Forelimb muscle (tissue), 1 donor: ENCODE measurements at regions not wholly inside any gene's neighbourhood (a gene's known extent, or its start where the extent isn't known, plus 50 kb on each side); places are given as distances from the start of the nearest gene placed in this dataset.

Experiments used
- DNase-seq: peaks from one replicate; pipeline ENCODE4 v3.0.0-alpha.2; 2013; ENCODE audit warnings: low read depth

DNA sequence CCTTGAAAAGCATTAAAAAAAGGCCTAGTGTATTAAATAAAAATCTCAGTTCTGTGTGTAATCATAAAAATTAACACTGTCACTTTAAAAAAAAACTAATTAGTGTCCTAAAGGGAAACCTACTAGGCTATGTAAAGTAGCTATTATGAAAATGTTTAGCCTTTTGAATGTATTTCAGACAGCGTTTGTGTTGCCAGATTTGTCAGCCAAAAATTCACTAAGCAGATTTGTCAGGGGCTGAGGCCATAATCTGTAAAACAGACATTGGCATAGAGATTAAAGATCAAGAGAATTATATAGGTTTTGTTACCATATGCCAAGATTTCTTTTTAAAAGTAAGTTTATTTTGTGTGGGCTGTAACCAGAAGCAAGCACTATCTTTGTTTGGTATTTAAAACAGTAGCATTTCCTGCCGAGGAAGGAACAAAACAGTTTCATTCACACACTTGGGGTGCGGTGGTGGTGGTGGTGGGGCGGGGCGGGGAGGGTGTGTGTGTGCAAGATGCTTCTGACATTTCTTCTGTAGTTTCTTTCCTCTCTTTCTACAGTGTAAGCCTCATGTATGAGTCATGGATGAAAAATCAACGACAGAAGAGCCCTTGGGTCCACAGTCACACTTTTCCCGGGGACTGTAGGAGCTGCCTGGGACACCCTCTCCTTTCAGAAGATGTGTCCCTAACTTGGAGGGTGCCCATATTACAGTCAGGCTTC lies 328.5 kb upstream of the FANCL start:
- DNase-seq = no peak

DNA sequence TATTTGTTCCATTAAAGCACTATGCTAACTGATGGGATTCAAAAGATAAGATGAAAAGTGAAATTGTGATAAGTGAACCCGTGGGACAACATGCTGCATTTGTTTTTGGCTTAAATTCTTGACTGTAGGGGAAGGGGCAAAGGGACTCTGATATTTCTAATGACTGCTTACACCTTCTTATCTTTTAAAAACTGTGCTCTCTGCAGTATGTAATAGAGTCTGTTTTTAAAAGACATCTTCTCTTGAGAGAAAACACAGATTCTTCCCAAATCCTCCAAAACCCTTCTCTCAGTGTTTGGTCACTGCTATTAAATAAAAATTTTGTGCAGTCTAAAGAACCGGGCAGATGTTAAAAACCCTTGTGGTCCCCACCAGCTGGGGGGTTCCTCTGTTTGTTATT lies 327.8 kb upstream of the FANCL start:
- no peak for DNase-seq

DNA sequence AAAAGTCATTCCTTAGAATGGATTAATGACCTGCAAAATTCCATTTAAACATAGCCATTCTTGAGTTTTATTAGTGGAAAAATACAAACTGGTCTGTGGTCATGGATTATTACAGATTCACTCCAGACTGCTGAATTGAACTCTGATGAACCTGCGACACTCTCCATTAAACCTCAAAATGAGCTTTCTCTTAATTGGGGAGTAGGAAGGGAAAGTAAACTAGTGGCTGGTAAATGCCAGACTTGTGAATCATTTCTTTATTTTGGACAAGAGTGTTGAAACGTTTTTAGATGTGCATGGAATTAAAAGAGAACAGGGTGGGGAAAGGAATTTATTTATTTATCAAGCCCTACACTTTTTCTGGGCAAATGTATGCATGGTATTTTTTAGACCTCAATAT lies 321.2 kb upstream of the FANCL start:
- no peak for DNase-seq

DNA sequence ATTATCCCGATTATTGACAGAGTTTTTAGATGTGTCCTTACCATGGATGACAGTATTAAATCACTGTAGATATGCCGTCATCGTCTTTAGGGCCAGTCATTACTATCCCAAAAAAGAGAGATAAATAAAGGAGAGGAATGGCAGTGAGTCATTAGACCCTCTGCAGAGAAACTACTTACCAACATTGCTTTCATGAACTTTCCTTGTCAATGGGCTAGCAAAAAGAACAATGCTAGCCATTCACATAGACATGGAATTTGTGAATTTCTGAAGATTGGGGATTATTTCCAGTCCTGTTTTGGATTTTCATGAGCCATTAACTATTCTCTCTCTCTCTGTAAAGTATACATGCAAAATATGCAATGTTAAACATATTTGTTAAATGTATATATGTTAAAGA lies 319.4 kb upstream of the FANCL start:
- no peak for DNase-seq

DNA sequence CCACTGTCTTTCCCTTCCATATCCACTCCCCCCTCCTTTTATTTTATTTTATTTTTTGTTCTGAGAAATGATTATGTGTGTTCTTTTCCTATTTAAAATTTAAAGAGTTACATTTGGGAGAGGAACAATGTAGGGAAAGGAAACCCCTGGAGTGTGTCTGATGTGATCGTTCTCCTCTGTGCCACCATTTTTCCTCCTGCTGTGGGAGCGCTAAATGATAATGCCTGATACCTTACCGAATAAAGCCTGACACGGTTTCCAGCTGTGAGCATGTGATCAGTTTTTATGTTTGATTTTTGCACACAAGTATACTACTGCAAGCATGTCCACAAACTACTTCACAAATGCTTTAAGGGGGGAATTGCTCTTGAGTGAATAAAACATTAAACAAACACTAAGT lies 317.8 kb upstream of the FANCL start:
- DNase-seq = no peak

DNA sequence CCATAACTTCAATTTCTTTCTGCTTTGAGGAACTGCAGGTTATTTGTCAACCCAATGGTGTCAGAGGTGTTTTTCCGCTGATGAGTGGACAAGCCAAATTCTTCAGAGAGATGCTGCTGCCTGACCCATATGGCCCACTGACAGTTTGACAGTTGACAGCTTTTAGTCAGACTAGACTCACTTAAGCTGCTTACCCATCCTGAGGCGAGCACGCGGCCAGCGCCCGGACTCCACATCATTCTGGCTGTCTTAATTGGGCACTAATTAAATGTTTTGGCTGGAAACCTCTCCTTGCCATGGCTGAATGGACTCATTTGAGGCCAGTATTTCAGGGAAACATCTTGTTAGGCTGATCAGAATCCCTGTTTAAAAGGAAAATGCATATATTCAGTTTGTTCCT lies 316.1 kb upstream of the FANCL start:
- no peak for DNase-seq

DNA sequence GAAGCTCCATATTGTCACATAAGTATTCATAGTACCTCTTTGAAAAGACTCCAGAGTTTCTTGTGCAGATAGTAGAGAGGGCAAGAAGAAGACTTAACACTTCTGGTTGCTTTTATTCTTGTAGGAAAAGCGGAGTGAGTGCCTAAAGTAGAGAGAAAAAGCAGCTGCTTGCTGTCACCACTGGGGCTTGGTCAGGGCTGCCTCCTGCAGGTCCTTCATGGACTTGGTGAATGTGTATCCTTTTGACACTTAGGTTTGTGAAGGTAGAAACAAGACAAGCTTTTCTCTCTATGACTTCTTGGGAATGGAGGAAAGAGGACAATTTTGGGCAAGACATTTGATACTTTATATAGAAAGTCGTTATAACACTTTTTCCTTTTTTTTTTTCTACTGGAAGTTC lies 312.8 kb upstream of the FANCL start:
- no peak for DNase-seq

DNA sequence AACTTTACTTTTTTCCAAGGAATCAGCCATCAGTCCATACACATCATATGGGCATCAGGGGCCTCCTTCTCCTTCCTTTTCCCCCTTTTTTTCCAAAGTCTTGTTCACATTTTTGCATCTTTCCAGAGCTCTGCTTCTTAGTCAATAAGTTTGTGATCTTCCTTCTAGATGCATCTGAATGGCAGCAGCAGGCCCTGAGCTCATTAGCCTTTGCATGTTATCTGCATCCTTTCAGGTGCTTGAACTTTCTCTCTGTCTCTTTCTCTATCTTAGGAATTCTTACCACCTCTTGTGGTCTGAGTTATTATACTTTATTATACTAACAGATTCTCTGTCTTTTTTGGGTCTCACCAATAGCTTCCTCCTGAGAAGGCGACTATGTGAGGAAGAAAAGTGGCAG lies 312.4 kb upstream of the FANCL start:
- no peak for DNase-seq

DNA sequence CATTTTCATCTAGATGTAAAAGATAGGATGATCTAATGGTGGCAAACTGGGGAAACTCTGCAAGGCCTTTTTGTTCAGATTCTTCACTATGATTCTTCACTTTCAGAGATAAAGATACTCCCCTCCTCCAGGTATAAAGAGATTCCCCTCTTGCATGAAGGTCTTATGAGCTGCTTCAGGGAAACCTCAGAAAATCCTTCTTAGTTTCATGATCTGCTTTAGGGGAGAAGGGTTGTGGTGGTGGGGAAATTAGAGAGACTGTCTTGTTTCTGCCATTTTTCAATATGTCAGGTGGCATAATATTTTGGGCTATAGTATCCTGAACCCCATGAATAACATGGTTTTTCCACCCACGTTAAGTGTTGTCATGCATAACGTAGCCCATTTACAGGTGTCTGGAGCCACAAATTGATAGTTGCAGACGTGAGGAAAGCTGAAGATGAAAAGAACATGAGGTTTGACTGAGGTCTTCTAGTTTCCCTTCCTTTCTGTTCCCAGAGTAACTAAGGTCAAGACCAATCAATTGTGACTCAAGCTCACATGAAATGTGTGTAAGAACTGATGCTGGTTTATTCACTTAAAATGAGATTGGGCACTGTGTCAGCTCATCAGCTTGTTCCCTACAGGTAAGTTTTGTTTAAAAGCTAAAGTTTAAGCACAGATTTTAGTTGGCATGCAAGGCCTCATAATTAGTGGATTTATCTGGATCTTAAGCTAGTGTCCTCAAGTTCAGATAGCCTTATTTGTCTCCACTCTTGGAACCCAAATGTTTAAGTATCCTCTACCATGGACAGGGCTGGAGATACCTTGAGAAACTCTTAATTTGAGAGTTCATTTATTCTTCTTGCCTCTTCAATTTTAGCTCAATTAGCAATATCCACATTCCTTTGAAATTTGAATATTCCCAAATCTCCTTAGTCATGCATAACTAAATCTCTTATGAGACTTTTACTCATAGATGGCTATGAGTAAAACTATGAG lies 304.5 kb upstream of the FANCL start:
- DNase-seq = no peak

DNA sequence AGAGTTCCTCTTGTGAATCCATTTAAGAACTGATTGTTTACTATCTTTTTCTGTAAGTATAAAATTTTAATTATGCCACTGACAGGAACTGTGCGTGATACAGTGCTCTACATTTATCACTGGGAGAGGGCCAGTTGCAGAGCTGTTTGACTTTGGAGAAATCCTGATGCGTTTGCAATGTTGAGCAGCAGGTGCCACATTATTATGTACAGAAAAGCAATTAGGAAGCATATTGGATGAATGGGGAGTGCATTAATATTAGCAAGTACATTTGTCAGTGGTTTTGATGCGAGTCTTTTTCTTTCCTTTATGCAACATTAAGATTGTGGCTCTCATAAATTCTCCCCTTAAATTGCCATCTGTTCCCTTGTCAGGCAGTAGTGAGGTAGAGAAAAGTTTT lies 302.3 kb upstream of the FANCL start:
- DNase-seq = no peak

DNA sequence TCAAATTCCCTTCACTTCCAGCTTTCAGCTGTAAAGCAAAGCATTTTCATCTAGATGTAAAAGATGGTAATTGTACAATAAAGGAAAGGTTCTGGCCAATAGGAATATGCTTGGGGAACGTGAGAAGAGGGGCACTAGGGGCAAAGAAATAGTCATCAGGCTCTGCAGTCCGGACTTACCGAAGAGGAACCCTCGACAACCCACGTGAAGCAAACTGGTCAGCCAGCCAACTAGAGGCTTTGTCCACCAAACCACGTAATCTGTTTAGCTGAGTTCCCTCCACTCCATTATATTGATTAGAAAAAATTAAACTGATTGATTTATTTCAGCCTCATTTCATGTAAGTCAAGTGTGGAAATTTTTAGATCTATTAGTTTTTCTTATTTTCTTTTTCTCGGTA lies 300.4 kb upstream of the FANCL start:
- no peak for DNase-seq

DNA sequence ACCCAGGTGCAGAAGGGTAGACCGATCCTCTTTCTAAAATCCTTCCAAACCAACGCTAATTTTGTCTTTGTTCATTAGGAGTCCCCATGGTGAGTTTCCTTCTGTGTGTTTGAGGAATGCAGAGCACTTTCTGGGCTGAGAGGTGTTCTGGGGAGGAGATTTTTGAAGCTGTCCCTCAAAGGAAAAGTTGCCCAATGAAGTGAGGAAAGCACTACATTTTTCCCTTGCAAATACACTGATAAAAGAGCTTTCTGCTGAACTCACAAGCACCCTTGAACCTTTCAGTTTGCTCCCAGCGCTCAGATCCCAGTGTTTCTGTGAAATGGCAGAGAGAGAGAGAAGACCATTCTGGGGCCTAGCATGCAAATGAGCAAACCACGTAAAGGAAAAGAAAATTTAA lies 299.6 kb upstream of the FANCL start:
- no peak for DNase-seq

DNA sequence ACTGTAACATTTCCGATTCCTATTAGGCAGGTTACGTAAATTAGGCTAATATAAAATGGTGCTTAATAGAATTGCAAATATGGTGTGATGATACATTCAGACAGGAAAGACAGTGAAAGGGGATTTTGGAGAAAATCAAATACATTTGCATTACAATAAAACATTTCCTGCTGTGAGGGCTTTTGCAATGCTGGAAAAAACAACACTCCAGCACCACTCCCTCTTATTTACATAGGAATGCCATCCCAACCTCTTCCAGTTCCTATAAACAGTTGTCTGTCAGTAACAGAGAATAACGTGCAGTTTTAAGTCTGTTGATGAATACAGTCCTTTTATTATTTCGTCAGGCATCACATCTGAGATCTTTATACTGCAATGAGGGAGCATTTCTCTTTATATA lies 298.8 kb upstream of the FANCL start:
- no peak for DNase-seq

DNA sequence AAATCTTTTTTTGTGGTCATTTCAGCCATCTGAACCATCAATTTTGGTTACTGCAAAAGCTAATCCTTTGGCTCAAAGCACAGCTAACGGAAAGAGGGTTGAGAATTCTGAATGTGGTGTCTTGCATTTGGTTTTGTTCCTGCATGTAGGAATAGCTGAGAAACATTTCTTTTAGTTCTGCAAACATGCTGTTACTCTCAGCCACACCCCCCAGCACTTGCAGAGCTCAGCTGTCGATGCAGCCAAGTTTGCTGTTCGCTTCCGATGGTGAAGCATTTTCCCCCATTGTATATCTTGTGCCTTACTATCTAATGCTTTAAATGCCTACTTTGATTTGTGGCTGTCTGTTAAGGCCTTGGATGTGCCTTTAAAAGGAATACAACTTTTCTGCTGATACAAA lies 294.9 kb upstream of the FANCL start:
- no peak for DNase-seq

DNA sequence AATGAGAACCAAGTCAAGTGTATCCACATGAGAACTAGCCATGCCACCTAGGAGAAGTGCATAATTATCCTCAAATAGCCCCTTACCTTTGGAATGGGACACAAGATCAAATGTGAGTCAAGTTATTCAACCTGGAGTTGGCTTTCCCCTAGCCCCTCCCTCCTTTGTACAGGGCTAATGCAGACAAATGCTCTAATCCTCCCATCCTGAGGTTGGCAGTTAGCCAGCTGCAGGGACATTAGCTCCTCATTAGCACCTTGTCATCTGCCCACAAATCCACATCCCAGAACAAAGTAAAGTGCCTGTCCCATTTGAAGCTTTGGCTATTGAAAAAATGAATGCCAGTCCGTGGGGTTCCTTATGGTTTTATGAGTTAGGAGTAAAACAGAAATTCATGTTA lies 294.1 kb upstream of the FANCL start:
- DNase-seq = no peak

DNA sequence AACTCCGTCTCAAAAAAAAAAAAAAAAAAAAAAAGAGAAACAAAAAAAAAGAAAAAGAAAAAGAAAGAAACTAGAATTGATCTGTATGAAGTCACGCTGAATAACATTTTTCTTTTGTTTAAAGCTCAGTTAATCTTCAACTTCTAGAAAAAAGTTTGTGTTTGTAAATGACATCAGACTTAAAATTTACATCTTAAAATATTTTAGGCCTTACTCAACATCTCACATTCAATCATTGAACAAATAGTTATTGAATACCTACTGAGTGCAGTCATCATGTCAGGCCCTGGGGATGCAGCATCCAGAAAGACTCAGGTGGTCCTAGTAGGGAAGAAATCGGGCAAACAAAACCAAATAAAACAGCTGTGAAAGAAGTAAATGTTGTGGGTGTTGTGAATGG lies 292.3 kb upstream of the FANCL start:
- no peak for DNase-seq

DNA sequence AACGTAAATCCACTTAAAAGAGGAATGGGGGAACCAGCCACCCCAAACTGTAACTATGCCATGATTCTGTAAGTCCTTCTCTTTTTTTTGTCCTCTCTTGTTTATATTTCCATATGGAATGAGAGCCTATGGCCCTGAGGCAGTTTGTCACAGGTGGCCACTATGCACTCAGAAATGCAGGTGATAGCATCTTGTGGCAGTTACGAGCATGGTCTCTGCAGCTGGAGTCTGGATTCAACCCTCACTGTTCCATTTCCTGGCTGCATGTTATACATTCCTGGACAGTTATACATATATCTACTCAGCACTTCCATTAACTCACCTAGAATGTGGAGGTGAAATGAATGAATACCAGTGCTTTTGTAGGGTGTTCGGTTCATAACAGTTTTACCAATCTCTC lies 291.5 kb upstream of the FANCL start:
- DNase-seq = no peak

DNA sequence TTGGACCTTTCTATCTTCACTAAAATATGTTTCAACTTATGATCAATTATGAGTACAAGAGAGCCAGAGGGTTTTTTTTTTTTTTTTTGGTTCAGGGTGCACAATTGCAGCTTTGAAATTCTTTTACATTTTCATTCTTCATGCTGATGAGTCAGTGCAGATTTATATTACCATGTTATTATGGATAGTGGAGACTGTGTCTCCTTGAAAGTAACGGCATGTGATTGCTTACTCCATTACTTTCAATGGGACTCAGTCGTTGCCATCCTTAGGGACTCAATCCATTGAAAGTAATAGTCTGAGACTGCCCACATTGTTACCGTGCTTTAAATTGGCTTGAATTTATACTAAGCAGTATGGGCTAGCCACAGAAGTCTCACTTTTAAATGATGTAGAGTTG lies 286.5 kb upstream of the FANCL start:
- no peak for DNase-seq

DNA sequence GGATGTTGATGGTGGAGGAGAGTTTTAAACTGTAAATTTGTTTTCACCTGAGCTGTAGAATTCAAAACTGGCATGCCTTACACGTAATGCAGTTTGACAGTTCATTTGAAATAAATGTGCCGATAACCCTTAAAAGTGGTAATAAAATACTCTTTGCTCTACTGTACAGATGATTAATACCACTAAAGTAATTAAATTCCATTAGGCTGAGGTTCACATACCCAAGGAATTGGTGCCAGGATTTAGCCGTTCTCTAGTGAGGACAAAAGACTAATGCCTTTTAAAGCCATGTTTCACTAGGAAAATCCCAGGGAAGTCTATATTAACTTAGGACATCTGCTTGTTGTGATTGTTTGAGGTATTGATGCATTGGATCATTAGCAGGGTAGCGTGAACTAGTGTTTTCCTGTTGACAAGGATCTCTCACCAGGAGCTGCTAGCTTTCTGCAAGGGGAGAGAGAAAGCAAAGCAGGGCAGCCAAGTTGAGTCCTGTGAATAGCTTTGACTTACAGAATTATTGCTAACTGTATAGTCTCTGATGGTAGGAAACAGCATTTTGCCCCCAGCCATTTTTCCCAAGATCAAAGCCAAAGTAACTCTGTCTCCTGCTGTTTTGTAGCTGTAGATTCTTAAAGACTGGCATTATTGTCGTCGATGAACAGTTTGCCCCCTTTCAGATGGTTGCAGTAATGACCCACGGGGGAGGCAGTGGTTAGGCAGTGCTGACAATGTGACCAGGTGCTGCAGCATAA lies 280.9 kb upstream of the FANCL start:
- DNase-seq = no peak

DNA sequence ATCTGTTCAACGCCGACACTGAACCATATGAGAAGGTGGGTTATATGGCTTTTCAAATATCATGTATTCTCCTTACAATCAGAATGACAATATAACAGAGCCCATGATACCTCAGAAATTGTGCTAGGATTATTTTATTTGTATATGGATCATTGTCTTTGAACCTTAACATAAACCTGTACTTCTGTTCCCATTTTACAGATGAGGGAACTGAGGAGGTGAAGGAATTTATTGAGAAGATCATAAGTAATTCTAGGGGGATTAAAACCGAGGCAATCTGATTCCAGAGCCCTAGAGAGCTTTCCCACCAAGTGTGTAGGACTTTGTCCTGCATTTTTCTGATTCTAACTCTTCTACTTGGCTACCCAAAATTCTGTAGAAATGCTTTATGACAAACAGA lies 279.8 kb upstream of the FANCL start:
- DNase-seq = no peak

DNA sequence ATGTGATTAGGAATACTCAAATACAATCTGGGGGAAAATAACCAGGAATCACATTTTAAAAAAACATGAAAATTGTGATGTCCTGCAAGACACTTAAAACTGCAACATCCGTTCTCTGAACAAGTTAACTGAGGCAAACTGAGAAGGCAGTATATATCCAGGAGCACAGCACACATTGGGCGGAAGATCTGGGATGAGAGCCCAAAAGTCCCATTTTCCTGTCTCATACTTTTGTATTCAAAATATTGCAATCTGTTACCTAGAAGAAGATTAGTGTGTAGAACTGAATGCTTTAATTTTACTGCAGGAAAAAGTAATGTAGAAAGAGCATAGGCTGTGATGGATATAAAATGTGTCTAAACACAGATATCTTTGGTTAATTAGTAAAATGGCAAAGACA lies 276.8 kb upstream of the FANCL start:
- no peak for DNase-seq

DNA sequence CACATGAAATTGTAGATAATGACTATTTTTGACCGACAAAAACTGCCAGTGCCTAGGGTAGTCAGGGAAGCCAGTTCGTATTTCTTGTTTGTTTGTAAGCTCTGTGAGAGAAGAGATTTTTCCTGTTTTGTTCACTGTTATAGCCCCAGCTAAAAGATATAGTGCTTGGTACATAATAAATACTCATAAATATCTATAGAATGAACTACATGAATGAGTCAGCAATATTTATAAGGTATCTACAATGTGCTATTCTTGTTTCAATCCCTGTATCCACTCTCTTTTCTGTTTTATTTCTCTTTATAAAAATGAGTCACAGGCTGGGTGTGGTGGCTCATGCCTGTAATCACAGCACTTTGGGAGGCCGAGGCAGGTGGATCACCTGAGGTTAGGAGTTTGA lies 275.6 kb upstream of the FANCL start:
- DNase-seq = no peak
